ENCODE measurements at regions not wholly inside any gene's neighbourhood (a gene's known extent, or its start where the extent isn't known, plus 50 kb on each side); places are given as distances from the start of the nearest gene placed in this dataset.

DNA sequence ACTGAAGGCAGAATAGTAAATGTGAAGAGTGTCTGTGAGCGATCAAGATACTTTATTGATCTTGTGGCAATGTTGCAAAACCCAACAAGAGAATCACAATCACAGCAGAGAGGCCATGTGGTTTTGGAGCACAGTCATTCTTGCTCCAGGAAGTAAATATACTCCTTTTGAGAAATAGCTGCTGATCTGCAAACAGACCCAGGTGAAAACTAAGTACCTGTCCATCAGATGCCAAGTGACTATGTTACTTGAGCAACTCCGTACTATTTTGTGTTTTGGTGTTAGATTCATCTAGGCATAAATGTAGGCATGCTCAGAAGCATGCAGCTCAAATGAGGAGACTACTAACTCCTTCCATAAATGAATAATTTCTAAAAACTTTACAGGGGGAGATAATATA is 627.9 kb downstream of the ZBBX start:
- TF ChIP-seq POLR2A (IDR thresholded peaks at IDR 0.05; ENCODE audit: low read depth, low read length) = no peak
- no peak for TF ChIP-seq TAF1 (IDR thresholded peaks at IDR 0.05; ENCODE audit: low read depth, low read length)
- TF ChIP-seq POLR2AphosphoS5 (IDR thresholded peaks at IDR 0.05; ENCODE audit: low read depth, low read length) = no peak
- TF ChIP-seq SPI1 (IDR thresholded peaks at IDR 0.05; ENCODE audit: low read depth, low read length) = no peak
- no peak for TF ChIP-seq PAX5 (IDR thresholded peaks at IDR 0.05; ENCODE audit: insufficient read depth, low read length, severe bottlenecking)
- TF ChIP-seq POU2F2 (IDR thresholded peaks at IDR 0.05; ENCODE audit: low read depth, low read length) = no peak
